Omental fat pad (tissue), 3 donors: ENCODE measurements at regions not wholly inside any gene's neighbourhood (a gene's known extent, or its start where the extent isn't known, plus 50 kb on each side); places are given as distances from the start of the nearest gene placed in this dataset.

ENCODE experiments used
- ATAC-seq: fragments of 150-250 bp; one replicate; pipeline ENCODE4 v1.9.1; 2016; ENCODE audit warnings: mild to moderate bottlenecking, moderate library complexity; ENCODE audit not compliant: low FRiP score
- DNase-seq: peaks from one replicate; pipeline ENCODE4 v3.0.0-alpha.2; 2019; ENCODE audit warnings: low spot score
- TF ChIP-seq, protein P1 (sequence below), 3 donors: fragments of 450-650 bp; IDR thresholded peaks; one replicate each; pipeline ENCODE4 v1.5.1; 2016 to 2017; ENCODE audit warnings: antibody characterized with exemption in 3 of 3, mild to moderate bottlenecking in 3 of 3, moderate library complexity in 2 of 3

DNA sequence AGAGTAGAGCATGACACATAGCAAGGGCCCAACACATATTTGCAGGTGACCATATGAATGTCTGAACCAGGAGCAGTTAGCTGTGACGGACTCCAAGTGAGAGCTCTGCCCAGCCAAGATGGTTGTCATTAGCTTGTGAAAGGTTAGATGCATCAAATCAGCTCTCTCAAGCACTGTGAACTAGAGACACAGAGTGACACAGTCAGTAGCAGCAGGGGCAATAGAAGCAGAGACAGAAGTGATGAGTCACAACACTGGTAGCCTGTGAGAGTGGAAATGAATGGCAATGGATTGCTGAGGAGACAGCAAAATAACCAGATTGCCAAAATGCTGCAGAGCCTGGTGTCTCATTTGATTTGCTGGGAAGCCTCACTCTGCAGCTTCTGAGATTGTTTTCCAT is 558.9 kb downstream of the PKHD1 start:
- DNase-seq (no peak), ATAC-seq (no peak)
- TF ChIP-seq, protein P1, sequence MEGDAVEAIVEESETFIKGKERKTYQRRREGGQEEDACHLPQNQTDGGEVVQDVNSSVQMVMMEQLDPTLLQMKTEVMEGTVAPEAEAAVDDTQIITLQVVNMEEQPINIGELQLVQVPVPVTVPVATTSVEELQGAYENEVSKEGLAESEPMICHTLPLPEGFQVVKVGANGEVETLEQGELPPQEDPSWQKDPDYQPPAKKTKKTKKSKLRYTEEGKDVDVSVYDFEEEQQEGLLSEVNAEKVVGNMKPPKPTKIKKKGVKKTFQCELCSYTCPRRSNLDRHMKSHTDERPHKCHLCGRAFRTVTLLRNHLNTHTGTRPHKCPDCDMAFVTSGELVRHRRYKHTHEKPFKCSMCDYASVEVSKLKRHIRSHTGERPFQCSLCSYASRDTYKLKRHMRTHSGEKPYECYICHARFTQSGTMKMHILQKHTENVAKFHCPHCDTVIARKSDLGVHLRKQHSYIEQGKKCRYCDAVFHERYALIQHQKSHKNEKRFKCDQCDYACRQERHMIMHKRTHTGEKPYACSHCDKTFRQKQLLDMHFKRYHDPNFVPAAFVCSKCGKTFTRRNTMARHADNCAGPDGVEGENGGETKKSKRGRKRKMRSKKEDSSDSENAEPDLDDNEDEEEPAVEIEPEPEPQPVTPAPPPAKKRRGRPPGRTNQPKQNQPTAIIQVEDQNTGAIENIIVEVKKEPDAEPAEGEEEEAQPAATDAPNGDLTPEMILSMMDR (IDR thresholded peaks at IDR 0.05): no peak

DNA sequence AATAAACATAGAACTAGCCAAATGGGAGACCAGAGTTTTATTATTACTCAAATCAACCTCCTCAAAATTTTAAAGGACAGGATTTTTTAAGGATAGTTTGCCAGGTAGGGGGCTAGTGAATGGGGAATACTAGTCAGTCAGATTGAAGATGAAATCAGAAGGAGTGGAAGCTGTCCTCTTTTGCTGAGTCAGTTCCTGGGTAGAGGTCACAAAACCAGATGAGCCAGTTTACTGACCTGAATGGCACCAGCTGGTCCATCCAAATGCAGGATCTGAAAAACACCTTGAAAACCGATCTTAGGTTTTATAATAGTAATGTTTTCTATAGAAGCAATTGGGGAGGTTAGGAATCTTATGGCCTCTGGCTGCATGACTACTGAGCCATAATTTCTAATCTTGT is 558.2 kb downstream of the PKHD1 start:
- no peak for DNase-seq
- TF ChIP-seq, protein P1 (IDR thresholded peaks at IDR 0.05): no peak
- no peak for ATAC-seq

DNA sequence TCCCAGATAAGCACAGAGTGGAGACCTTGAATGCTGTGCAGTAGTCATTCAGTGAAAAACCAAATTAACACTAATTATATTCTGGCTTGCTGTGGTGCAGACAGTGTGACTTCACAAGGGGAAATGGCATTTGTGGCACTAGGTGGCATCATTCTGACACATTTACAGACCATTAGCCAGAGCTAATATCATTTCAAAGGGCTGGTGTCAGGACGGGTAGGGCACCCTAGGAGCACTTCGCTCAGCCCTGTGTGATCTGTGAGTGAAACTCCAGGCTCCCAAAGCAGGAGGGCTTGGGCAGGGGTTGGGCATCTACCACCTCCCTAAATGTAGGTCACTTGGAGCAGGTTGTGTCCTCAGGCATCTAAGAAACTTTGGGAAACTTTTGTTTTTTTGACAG is 555.8 kb downstream of the PKHD1 start:
- ATAC-seq: no peak
- DNase-seq: no peak
- TF ChIP-seq, protein P1 (IDR thresholded peaks at IDR 0.05): no peak

DNA sequence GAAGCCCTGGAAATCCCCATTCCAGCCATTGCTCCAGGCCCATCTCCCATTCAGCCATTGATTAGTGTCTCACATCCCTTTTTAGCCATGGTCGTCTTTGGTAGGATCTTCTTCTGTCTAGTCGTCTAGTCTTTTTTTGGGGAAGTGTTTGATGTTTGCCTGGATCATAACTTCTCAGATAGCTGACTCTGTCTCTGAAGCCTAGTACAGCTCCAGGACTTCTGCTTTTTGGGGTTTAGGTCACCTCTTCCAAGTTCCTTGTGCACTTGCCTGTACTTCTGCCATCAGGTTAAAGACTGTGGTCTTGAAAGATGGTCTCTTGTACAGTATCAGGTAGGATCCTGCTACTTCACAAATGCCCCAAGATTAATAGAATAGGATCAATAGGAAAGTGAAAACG is 553.5 kb downstream of the PKHD1 start:
- ATAC-seq: no peak
- TF ChIP-seq, protein P1 (IDR thresholded peaks at IDR 0.05): no peak

DNA sequence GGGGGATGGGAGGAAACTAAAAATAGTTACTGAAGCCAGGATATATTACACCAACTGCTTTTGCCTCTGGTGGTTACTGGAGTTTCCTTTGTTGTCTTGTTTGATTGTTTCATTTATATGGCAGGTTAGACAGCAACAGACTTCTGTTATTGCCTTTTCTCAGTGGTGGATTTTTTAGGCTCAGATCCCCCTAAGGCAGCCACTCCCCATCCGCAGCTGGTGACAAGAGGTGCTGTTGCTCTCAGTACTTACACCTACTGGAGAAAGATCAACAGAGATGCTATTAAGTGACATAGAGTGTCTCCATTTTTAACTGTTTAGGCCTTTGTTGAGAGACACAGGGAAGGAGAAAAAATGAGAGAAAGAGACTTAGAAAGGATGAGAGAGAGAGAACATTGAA is 552.1 kb downstream of the PKHD1 start:
- TF ChIP-seq, protein P1 (IDR thresholded peaks at IDR 0.05): no peak
- ATAC-seq (no peak), DNase-seq (no peak)

More for the DNA sequence above, 553.5 kb downstream of the PKHD1 start:
- no peak for DNase-seq

DNA sequence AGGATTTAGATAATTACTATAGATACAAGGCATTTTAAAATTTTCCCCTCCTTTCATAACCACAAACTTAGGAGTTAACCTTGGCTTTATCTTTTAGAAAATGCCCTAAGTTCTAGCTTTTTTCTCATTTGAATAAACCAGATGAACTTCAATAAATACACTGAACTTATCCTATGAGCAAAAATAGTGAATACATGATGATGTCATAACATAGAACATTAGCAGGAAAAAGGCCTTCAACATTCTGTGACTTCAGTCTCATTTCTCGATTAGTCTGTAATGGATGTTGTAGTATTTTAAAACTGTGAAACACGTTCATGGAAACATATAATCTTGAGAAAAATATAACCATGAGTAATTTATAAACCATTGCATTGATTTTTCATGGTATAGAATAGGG is 550.7 kb downstream of the PKHD1 start:
- TF ChIP-seq, protein P1 (IDR thresholded peaks at IDR 0.05): no peak
- ATAC-seq: no peak
- DNase-seq: no peak

DNA sequence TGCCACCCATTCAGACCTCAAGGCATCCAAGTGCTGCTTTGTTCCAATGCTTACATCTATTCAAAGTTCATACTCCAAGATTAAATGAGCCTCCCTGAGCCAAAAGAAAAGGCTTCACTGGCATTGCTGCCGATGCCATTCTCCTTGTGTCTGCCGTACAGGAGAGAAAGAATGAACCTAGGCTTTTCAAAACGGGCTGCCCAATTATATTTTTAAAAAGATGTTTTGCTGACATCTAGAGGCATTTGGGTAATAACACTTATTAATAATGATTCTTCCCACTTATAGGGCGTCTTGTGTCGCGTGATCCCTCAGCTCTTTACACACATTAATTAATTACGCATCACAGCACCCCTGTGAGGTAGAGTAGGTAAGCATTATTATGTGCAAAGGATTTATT is 545.6 kb downstream of the PKHD1 start:
- ATAC-seq (no peak), DNase-seq (no peak)
- TF ChIP-seq, protein P1 (IDR thresholded peaks at IDR 0.05): no peak
